HG03558 (cell line): ENCODE measurements at regions not wholly inside any gene's neighbourhood (a gene's known extent, or its start where the extent isn't known, plus 50 kb on each side); places are given as distances from the start of the nearest gene placed in this dataset.
"Not testable (repeated sequence)": the region's sequence is repeated elsewhere in the genome, so short reads cannot be mapped to it uniquely, and the experiment has no call there.

Experiments
- ATAC-seq: cut with Tn5 transposase; IDR thresholded peaks from one replicate; pipeline ENCODE4 v1.9.1; 2021; ENCODE audit warnings: moderate number of reproducible peaks; ENCODE audit not compliant: unreplicated experiment; ENCODE audit errors: extremely low read depth

DNA sequence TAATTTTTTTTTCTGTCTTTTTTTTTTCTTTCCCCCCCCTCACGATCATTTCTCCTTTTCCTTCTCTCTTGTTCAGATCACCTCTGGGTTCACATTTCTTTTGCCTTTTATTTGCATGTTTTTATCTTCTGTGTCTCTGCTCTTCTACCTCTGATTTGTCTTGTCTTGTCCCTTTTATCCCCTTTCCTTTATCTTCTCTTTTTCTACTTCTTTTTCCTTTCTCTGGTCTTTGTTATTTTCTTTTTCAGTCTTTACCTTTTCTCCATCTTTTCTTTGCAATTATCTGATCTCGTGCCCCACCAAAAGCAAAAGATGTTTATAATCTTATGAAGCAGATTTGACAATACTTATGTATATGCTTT, 77.8 kb upstream of the RAP1B start:
- ATAC-seq, result no peak

DNA sequence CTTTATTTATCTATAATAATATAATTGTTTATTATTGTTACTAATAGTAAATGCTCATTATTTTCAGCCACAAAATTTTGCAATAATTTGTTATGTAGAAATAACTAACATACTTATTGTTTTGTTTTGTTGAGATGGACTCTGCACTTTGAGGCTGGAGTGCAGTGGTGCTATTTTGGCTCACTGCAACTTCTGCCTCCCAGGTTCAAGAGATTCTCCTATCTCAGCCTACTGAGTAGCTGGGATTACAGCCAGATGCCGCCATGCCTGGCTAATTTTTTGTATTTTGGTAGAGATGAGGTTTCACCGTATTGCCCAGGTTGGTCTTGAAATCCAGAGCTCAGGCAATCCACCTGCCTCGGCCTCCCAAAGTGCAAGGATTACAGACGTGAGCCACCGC, 76.6 kb upstream of the RAP1B start:
- ATAC-seq, result no peak

- no peak for ATAC-seq
These were observed 73.7 kb upstream of the RAP1B start for GRCh38 chr12:68536885-68537485.

DNA sequence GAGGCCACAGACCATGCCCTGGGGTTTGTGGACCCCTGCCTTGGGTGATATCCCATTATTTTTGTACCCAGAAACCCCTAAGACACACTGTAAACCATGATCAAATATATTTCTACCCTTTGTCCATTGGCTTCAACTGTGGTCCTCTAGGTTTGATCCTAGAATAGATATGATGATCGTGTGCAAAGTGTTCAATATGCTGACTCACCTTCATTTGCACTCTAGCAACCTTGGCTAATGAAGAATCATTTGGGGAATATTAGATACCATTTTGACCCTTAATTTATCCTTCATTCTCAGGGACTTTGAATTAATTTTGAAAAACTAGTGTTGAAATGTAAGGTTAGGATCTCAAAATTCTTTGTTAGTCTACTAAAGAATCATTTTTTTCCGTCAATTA, 73.1 kb upstream of the RAP1B start:
- no peak for ATAC-seq

DNA sequence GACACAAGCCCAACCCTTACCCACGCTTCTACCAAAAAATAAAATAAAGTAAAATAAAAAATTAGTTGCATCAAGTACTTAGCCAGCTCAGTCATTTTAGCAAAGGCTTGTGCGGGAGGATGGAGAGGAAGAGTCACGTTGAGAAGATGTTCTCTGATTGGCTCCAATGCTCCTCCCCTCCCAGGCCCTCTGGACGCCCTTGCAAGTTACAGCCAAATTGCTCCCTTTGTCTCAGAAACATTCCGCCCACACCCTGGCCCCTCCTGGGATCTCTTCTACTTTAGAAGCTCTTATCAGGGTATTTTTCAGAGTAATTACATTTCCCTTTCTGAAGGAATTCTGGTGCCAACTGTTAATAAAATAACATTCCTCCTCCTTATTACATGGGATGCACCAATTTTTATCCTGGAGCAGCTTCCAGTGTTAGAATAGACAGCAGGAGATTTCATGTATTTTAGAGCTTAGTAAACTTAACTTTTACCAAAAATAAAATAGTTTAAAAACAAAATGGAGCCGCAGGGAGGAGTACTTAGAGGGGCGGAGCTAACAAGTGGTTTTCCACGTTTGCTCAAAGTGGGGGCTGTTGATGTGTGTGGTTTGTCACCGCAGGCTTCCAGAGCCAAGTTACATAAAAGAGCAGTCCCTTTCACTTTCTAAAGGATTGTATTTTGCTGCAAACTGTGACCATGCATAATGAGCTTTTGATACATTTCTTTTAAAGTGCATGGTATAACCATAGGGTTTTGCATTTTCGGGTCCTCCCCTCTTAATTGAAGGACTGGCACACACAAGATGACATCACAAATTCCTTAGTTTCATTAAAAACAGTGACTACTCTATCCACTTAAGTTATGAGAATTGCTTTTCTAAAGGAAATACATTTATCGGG, 71.7 kb upstream of the RAP1B start:
- no peak for ATAC-seq

DNA sequence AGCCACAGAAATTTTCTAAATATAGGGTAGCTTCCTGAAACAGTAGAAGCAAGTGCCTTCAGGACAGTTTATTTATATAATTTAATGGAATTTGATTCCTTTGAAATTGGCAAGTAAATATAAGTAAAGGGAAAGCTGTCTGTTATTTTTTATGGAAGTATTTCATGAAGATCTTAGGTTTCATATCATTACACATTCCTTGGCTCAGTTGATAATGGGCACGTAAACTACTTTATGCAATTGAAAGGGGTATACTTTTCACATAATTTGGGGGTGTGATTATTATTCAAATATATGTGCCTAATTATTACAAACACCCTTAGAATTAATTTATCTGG, 71.1 kb upstream of the RAP1B start:
- ATAC-seq, result no peak

DNA sequence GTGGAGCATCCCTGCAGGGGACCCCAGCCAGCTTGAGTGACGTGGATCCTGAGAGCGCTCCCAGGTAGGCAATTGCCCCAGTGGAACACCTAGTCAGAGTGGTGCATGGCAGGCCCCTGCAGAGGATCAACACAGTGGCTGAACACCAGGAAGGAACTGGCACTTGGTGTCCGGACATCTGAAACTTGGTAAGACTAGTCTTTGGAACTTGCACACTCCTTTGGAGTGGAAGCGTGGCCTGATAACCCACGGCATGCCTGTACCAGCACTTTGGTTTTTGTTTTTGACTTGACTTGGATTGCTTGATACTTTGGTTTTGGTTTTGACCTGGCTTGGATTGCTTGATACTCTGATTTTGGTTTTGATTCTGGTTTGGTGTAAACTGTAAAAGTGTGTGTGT, 69.9 kb upstream of the RAP1B start:
- not testable (repeated sequence) for ATAC-seq

GRCh38 chr12:68547318-68547717, 63.4 kb upstream of the RAP1B start:
- not testable (repeated sequence) for ATAC-seq

- ATAC-seq, result not testable (repeated sequence)
These were observed 58.0 kb upstream of the RAP1B start for GRCh38 chr12:68552605-68553195.

- ATAC-seq, result no peak
These were observed 53.5 kb upstream of the RAP1B start for GRCh38 chr12:68557011-68557730.

DNA sequence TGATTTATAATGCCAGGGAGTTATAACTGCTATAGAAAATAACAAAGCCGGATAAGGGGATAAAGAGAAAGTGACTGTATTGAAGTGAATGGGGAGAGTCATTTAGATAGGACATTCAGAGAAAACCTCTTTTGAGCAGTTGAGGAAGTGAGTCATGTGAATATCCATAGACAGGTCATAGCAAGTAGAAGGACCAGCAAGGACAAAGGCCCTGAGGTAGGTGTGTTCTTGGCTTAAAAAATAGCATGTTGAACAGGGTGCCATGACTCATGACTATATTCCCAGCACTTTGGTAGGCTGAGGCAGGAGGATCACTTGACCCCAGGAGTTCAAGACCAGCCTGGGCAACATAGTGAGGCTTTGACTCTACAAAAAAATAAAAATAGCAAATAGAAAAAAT, 51.5 kb upstream of the RAP1B start:
- ATAC-seq, result no peak

DNA sequence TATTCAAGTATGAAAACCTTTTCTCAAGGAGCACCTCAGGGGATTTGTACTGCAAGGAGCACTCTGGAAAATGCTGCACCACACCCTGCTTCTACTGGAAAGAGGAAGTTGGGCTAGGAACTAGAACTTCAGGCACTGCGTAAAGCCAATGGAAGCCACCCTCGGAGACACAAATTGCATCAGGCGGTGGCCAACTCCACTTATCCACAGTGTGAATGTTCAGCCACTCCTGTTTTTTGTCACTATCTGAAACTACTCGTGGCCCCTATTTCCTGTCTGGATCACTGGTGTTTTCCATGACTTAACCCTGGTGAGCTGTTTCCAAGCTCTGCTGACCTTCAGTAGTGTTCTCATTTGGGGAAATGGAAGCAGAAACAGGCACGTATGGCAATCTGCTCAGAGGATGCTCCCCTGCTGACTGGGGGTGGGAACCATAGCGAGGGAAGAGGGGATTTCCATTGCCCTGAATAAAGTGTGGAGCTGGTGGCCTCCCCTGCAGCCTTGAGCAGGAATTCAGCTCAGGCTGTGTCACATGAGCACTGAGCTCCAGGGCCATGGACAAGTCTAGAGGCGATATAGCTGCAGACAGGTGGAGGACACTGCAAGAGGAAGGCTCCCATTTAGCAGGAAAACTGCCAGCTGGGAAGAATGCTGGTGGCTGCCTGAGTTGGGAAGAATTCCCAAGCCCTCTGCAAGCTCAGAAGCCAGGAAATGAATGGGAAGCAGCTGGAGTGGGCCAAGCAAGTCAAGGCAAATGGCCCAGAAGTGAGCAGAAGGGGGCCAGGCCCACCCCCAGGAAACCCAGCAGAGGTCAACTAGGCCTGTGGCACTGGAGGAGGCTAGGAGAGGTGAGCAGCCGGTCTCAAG, 50.5 kb upstream of the RAP1B start:
- ATAC-seq, result no peak

- no peak for ATAC-seq
These were observed 49.8 kb upstream of the RAP1B start for GRCh38 chr12:68560851-68561422.
